ENCODE measurements at regions not wholly inside any gene's neighbourhood (a gene's known extent, or its start where the extent isn't known, plus 50 kb on each side); places are given as distances from the start of the nearest gene placed in this dataset.

- no peak for DNase-seq
Measured at GRCh38 chr4:117971403-117971802, 62.9 kb upstream of the NDST3 start.

- no peak for DNase-seq
Measured at GRCh38 chr4:117983541-117984365, 50.5 kb upstream of the NDST3 start.

GRCh38 chr4:117984366-117984680 is 50.0 kb upstream of the NDST3 start:
- DNase-seq: no peak

All from islet precursor cell (in vitro differentiated cells).